GM12878 (cell line): ENCODE measurements at regions not wholly inside any gene's neighbourhood (a gene's known extent, or its start where the extent isn't known, plus 50 kb on each side); places are given as distances from the start of the nearest gene placed in this dataset.
A peak's percentile ranks its signal among the peaks of the same experiment; 100 is the strongest.

Experiments used
- ATAC-seq: fragments of 200-7000 bp; cut with Tn5 transposase; 3 replicates; pipeline ENCODE4 v1.9.1; 2020; ENCODE audit warnings: mild to moderate bottlenecking, moderate library complexity
- BruUV-seq: library from RNA; stranded (reverse); fragments of 400-500 nt; replicated peaks from 2 replicates; lab custom pipeline; 2021; lab: Mats Ljungman, UMichigan
- CTCF ChIA-PET: fragments of 300-600 bp; sonication (Branson Sonifier 250); formaldehyde crosslinking; extraction: SDS; loops from one replicate; lab custom pipeline; 2021; ENCODE audit warnings: inconsistent platforms; lab: Yijun Ruan, JAX
- POLR2A ChIA-PET: fragments of 350-600 bp; formaldehyde crosslinking; extraction: SDS; loops from one replicate; lab custom pipeline; 2021; ENCODE audit warnings: inconsistent platforms; lab: Charles Lee
- RAD21 ChIA-PET: fragments of 300-600 bp; sonication (Branson Sonifier 250); formaldehyde crosslinking; loops from one replicate; lab custom pipeline; 2023; ENCODE audit warnings: antibody characterized with exemption; ENCODE audit not compliant: unreplicated experiment; lab: Charles Lee
- SMC1A ChIA-PET: fragments of 300-600 bp; sonication (Branson Sonifier 250); formaldehyde crosslinking; loops from one replicate; lab custom pipeline; 2023; ENCODE audit not compliant: unreplicated experiment, uncharacterized antibody; lab: Charles Lee
- DNase-seq: peaks from one replicate; pipeline ENCODE4 v3.0.0-alpha.2; 2011; ENCODE audit warnings: low read depth, low spot score
- FAIRE-seq: peaks from 3 replicates; lab custom pipeline; 2011; peaks lifted over from hg19 to GRCh38; lab: Jason Lieb, UNC
- H2AFZ ChIP-seq: 2 replicates; pipeline ENCODE4 v1.6.0; 2011; ENCODE audit warnings: low read depth, low read length, control low read depth; ENCODE audit not compliant: control insufficient read depth
- H3K27ac ChIP-seq: 2 replicates; pipeline ENCODE4 v1.5.1; 2011; ENCODE audit warnings: control low read depth; ENCODE audit not compliant: control insufficient read depth, insufficient read depth
- H3K27me3 ChIP-seq, 2 experiments: replicated peaks in 1 of 2; 2 replicates each; pipeline versions ENCODE4 v1.6.0 to v1.6.1; 2011; ENCODE audit warnings: low read length in 1 of 2; ENCODE audit not compliant: control insufficient read depth in 2 of 2, insufficient read depth in 2 of 2
- H3K36me3 ChIP-seq, 2 experiments: 2 replicates each; pipeline ENCODE4 v1.5.1; 2011; ENCODE audit warnings: low read length in 1 of 2; ENCODE audit not compliant: control insufficient read depth in 2 of 2, insufficient read depth in 2 of 2
- H3K4me1 ChIP-seq: 2 replicates; pipeline ENCODE4 v1.6.1; 2011; ENCODE audit warnings: mild to moderate bottlenecking, low read length, moderate library complexity, mixed read lengths; ENCODE audit not compliant: control insufficient read depth, insufficient read depth
- H3K4me2 ChIP-seq: 2 replicates; pipeline ENCODE4 v1.6.0; 2011; ENCODE audit warnings: control low read depth; ENCODE audit not compliant: control insufficient read depth, insufficient read depth
- H3K4me3 ChIP-seq: fragments of 200-600 bp; sonication (generic); 2 replicates; pipeline ENCODE4 v1.5.1; 2016
- H3K79me2 ChIP-seq: 2 replicates; pipeline ENCODE4 v1.6.0; 2011; ENCODE audit warnings: low read length; ENCODE audit not compliant: control insufficient read depth, insufficient read depth
- H3K9ac ChIP-seq: 2 replicates; pipeline ENCODE4 v1.8.0; 2011; ENCODE audit warnings: low read length, control low read depth, mixed read lengths; ENCODE audit not compliant: control insufficient read depth, insufficient read depth
- H3K9me3 ChIP-seq: replicated peaks from 3 replicates; pipeline ENCODE4 v1.5.1; 2011; ENCODE audit warnings: mild to moderate bottlenecking, low read length; ENCODE audit not compliant: control insufficient read depth, insufficient read depth
- H4K20me1 ChIP-seq: 2 replicates; pipeline ENCODE4 v1.6.0; 2011; ENCODE audit not compliant: control insufficient read depth, insufficient read depth
- MEF2A ChIP-seq: IDR thresholded peaks from 2 replicates; pipeline ENCODE4 v1.6.1; 2011; ENCODE audit warnings: low read depth, mild to moderate bottlenecking, low read length, moderate library complexity; ENCODE audit not compliant: insufficient read depth
- SPI1 ChIP-seq: IDR thresholded peaks from 2 replicates; pipeline ENCODE4 v1.6.1; 2011; ENCODE audit warnings: low read depth, mild to moderate bottlenecking, low read length, moderate library complexity, borderline replicate concordance; ENCODE audit not compliant: insufficient read depth
- WGBS: methylation state at CpG from one replicate; pipeline ENCODE4 v1.1.6; 2016; ENCODE audit warnings: low lambda C conversion rate; ENCODE audit not compliant: insufficient replicate concordance, insufficient coverage; ENCODE audit errors: missing lambda C conversion rate; 5-methylcytosine and 5-hydroxymethylcytosine counted together
- in situ Hi-C: fragments of 300-500 bp; cut with MboI; formaldehyde crosslinking; loops from 9 replicates; pipeline ENCODE4 v1.14.3; 2018; ENCODE audit warnings: mixed read lengths
- intact Hi-C: fragments of 100-400 bp; cut with micrococcal nuclease; formaldehyde crosslinking; loops from one replicate; pipeline ENCODE4 v1.14.2; 2022; ENCODE audit not compliant: unreplicated experiment
- TF ChIP-seq, protein P1 (sequence below), 3 experiments: IDR thresholded peaks in 2 of 3; conservative IDR thresholded peaks in 1 of 3; 2 replicates each; pipeline ENCODE4 v1.5.1; 2011; ENCODE audit warnings: low read depth in 3 of 3, low read length in 3 of 3, mild to moderate bottlenecking in 3 of 3, control low read depth in 2 of 3, moderate library complexity in 2 of 3, inconsistent platforms in 1 of 3, mixed read lengths in 1 of 3; ENCODE audit not compliant: control insufficient read depth in 2 of 3, insufficient read depth in 1 of 3; ENCODE audit errors: extremely low read depth in 1 of 3

DNA sequence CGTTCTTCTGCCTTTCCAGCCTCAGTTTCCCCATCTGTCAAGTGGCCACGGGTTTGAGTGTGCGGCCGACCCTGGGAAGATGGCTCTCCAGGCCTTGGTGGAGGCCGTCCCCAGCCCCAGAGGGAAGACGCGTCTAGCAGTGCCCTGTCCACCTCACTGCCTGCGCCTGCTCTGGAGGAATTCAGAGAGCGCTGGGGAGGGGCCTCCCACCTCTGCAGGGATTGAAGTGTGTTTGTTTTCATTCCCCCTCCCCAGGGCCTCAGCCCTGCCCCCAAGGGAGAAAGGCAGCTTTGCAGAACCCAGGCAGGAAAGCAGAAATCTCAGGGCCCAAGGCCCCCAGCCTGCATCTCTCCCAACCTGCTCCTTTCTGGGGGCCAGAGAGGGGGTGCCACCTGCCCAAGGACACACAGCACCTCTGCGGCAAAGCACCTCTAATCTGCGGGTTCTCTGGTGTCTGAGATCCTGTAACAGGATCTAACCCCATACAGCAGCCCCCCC is 91.0 kb downstream of the MICALL2 start:
- WGBS = 11% methylated on average over 11 of the region's 11 CpGs
- RAD21 ChIA-PET = no interaction called here
- no TSS peak for BruUV-seq
- TF ChIP-seq SPI1 = no peak
- Histone ChIP-seq H2AFZ (no peak overlapping the region), H3K79me2 (no peaks in the 10 kb centered on the region), H4K20me1 (no peaks in the 10 kb centered on the region), H3K36me3 (no peaks in the 10 kb centered on the region), H3K27me3 (0 out of 4 replicates have a peak, but pooled peaks cover 0 to 3% of the 10 kb centered on the region in 2 experiments), H3K4me1 (no peaks in the 10 kb centered on the region), H3K9me3 (no peaks in the 10 kb centered on the region; the same call in 2 of the 3 replicates), H3K4me2 (no peak overlapping the region), H3K9ac (no peak overlapping the region), H3K4me3 (no peak overlapping the region), H3K27ac (no peak overlapping the region)
- CTCF ChIA-PET = no interaction called here
- in situ Hi-C loops = no loop called here
- DNase-seq = no peak
- ATAC-seq = no peak
- SMC1A ChIA-PET = no interaction called here
- intact Hi-C loops = no loop called here
- POLR2A ChIA-PET = no interaction called here
- no peak for FAIRE-seq

DNA sequence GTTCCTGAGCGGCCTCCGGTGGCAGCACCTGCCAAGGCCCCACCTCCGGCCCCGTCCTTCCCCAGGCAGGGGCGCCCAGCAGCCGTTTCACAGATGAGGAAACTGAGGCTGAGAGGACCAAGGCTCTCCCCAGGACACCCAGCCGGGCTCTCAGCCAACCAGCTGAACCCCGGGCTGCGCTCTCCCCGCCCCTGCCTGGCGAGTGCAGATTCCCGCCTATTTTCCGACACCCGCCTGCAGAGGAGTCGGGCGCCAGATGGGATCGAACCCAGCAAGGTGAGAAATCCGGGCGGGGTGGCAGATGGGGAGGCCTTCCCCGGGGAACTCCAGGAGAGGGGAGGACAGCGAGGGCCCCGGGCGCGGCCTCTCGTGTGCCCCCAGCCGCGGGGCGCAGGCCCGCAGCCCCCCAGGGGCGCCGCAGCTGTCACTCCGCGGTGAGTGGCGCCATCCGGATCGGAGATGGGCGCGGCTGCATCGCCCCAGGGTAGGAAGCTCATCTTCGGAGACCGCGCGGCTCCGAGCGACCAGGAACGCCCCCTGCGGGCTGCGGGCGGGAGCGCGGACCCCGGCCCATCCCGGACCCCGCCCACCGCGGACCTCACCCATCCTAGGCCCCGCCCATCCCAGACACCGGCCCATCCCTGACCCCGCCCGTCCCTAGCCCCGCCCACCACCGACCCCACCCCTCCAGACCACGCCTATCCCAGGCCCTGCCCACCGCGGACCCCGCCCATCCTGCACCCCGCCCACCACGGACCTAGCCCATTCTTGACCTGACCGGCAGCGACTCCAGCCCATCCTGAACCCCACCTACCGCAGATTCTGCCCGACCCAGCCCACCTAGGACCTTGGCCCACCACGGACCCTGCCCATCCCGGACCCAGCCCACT is 90.3 kb downstream of the MICALL2 start:
- ChIA-PET RAD21 (no interaction called here), SMC1A (no interaction called here), POLR2A (no interaction called here), CTCF (no interaction called here)
- Histone ChIP-seq H3K4me1 (no peaks in the 10 kb centered on the region), H3K9me3 (no peaks in the 10 kb centered on the region; the same call in 2 of the 3 replicates), H3K27me3 (0 out of 4 replicates have a peak, but pooled peaks cover 0 to 3% of the 10 kb centered on the region in 2 experiments), H4K20me1 (no peaks in the 10 kb centered on the region), H3K79me2 (no peaks in the 10 kb centered on the region), H3K36me3 (no peaks in the 10 kb centered on the region), H3K4me3 (no peak overlapping the region), H3K4me2 (no peak overlapping the region), H2AFZ (no peak overlapping the region), H3K27ac (no peak overlapping the region), H3K9ac (no peak overlapping the region)
- TF ChIP-seq MEF2A = no peak
- TF ChIP-seq, protein P1, sequence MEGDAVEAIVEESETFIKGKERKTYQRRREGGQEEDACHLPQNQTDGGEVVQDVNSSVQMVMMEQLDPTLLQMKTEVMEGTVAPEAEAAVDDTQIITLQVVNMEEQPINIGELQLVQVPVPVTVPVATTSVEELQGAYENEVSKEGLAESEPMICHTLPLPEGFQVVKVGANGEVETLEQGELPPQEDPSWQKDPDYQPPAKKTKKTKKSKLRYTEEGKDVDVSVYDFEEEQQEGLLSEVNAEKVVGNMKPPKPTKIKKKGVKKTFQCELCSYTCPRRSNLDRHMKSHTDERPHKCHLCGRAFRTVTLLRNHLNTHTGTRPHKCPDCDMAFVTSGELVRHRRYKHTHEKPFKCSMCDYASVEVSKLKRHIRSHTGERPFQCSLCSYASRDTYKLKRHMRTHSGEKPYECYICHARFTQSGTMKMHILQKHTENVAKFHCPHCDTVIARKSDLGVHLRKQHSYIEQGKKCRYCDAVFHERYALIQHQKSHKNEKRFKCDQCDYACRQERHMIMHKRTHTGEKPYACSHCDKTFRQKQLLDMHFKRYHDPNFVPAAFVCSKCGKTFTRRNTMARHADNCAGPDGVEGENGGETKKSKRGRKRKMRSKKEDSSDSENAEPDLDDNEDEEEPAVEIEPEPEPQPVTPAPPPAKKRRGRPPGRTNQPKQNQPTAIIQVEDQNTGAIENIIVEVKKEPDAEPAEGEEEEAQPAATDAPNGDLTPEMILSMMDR (IDR thresholded peaks at IDR 0.05 in 2 of 3, conservative IDR thresholded peaks at IDR 0.05 in 1 of 3; ENCODE audit: control insufficient read depth in 2 of 3, extremely low read depth in 1 of 3, insufficient read depth in 1 of 3, low read depth in 3 of 3, low read length in 3 of 3) = peak in 1 of 3 experiments; percentile 19; a peak in 1 of 6 replicates
- ATAC-seq = peak; percentile 56
- FAIRE-seq = no peak
- 10% methylated on average over 49 of the region's 74 CpGs for WGBS
- in situ Hi-C loops (no loop called here), intact Hi-C loops (no loop called here)
- no peak for DNase-seq
- no TSS peak for BruUV-seq
